Rectal smooth muscle tissue (tissue), 1 donor: ENCODE measurements at regions not wholly inside any gene's neighbourhood (a gene's known extent, or its start where the extent isn't known, plus 50 kb on each side); places are given as distances from the start of the nearest gene placed in this dataset.
"Not testable (repeated sequence)": the region's sequence is repeated elsewhere in the genome, so short reads cannot be mapped to it uniquely, and the experiment has no call there.

ENCODE experiments used
- H3K27ac ChIP-seq: one replicate; pipeline ENCODE4 v1.7.0; 2013; ENCODE audit warnings: low read depth, low read length, inconsistent platforms
- H3K27me3 ChIP-seq: one replicate; pipeline ENCODE4 v1.7.0; 2013; ENCODE audit warnings: low read length; ENCODE audit not compliant: control insufficient read depth, insufficient read depth
- H3K36me3 ChIP-seq: one replicate; pipeline ENCODE4 v1.7.0; 2013; ENCODE audit warnings: low read length; ENCODE audit not compliant: control insufficient read depth, insufficient read depth
- H3K4me1 ChIP-seq: one replicate; pipeline ENCODE4 v1.7.0; 2013; ENCODE audit warnings: low read length; ENCODE audit not compliant: control insufficient read depth, insufficient read depth
- H3K4me3 ChIP-seq: one replicate; pipeline ENCODE4 v1.7.0; 2013; ENCODE audit warnings: low read length
- H3K9ac ChIP-seq: one replicate; pipeline ENCODE4 v1.7.0; 2013; ENCODE audit warnings: low read length

DNA sequence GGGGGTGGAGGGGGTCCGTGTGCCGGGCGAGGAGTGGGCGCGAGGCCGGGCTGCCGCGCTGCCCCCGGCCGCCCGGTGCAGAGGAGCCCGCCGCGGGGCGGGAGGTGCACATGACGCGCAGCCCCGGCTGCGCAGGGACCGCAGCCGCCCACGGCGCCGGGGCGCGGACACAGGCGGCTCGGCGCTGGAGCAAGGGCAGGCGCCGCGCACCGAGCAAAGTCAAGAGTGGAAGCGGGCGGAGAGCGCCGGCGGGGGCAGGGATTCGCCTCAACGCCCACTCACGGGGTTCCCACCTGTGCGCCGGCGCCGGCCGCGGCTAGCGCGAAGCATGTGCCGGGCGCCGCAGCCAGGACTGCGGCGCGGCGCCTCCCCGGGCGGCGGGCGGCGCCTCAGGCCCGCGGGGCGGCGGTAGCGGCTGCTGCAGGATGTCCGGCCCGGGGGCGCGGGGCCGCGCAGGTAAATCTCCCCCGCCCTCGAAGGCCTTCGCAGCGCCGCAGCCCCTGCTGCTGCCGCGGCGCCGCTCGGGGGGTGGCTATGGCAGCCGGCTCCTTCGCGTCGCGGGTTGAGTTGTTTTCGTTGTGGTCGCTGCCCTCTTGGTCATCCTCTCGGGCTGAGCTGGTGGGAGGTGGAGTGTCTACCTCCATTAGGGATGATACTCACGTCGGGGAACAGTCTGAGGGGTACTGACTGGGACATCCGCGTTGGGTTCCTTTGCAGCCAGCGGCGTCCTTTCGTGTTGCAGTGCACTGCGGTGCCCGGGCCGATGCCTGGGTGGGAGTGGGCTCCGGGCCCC, 216.3 kb upstream of the DTNA start:
- Histone ChIP-seq H3K27me3 (no peaks in the 10 kb centered on the region), H3K9ac (no peak overlapping the region), H3K4me3 (peak overlapping the region; percentile 74), H3K4me1 (peaks cover 2% of the 10 kb centered on the region), H3K27ac (peak overlapping the region; percentile 74), H3K36me3 (no peaks in the 10 kb centered on the region)

DNA sequence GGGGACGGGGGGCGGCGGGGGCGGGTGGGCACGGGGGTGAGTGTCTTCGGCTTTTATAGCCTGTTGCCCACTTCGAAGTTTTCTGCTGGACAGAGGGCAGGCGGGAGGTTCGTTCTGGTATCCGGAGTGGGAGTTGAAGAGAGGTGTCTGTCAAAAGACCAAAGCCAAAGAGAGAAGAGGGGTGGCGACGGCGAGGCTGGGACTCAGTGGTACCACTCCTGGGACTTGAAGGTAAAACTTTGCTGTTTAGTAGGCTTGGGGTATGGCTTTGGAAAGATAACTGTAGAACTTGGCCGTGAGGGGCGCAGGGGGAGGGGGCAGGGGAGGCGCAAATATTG, 215.8 kb upstream of the DTNA start:
- H3K9ac ChIP-seq: no peak overlapping the region
- H3K27me3 ChIP-seq: no peaks in the 10 kb centered on the region
- peaks cover 2% of the 10 kb centered on the region for H3K4me1 ChIP-seq
- no peak overlapping the region for H3K27ac ChIP-seq
- no peaks in the 10 kb centered on the region for H3K36me3 ChIP-seq
- no peak overlapping the region for H3K4me3 ChIP-seq

DNA sequence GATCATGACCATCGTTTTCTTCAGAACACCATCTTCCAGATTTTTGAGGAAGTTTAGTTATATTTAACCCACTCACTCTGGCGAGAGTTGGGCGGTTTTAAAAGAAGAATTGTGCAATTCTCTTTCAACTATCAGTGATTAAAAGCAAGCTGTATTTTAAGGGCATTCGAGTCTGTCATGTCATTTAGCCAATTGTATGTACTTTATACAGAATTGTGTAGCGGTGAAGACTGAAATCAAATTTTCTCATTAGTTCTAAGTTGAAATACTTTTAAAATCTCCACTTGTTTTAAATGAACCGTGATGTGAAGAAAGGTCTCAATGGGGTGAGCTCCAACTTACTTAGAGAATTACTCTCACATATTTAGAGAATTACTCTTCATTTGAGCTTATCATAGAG, 214.6 kb upstream of the DTNA start:
- H3K27me3 ChIP-seq: no peaks in the 10 kb centered on the region
- H3K4me3 ChIP-seq: no peak overlapping the region
- no peak overlapping the region for H3K27ac ChIP-seq
- H3K4me1 ChIP-seq: peaks cover 2% of the 10 kb centered on the region
- no peaks in the 10 kb centered on the region for H3K36me3 ChIP-seq
- H3K9ac ChIP-seq: no peak overlapping the region

DNA sequence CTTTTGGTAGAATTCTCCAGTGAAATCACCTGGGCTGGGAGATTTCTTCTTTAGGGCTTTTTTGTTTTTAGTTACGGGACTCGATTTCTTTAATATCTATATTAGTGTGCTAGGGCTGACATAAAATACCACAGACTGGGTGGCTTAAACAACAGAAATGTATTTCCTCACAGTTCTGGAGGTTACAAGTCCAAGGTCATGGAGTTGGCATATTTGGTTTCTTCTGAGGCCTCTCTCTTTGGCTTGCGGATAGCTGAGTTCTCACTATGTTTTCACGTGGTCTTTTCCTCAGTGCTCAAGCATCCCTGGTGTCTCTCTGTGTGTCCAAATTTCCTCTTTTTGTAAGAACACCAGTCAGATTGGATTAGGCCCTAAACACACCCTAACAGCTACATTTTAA, 208.5 kb upstream of the DTNA start:
- Histone ChIP-seq H3K9ac (no peak overlapping the region), H3K36me3 (no peaks in the 10 kb centered on the region), H3K4me1 (no peaks in the 10 kb centered on the region), H3K27ac (no peak overlapping the region), H3K27me3 (no peaks in the 10 kb centered on the region), H3K4me3 (no peak overlapping the region)

DNA sequence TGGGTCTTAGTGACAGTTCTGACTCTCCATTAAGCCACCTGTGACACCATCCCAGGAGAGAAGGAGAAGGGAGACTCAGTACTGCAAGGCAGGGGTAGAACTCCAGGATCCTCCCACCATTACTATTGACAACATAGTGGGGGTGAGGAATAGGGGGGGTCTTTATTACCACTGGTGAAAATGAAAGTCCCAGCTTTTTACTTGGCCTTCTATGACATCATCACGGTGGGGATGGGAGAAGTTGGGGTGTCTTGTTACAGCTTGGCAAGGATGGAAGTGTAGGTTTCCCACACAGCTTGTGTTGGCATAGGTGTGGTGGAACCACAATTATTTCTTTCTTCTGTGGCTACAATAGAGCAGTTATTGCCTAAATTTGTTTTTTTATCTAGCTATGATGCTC, 203.9 kb upstream of the DTNA start:
- Histone ChIP-seq H3K4me1 (no peaks in the 10 kb centered on the region), H3K27me3 (no peaks in the 10 kb centered on the region), H3K36me3 (no peaks in the 10 kb centered on the region), H3K9ac (no peak overlapping the region), H3K4me3 (no peak overlapping the region), H3K27ac (no peak overlapping the region)

DNA sequence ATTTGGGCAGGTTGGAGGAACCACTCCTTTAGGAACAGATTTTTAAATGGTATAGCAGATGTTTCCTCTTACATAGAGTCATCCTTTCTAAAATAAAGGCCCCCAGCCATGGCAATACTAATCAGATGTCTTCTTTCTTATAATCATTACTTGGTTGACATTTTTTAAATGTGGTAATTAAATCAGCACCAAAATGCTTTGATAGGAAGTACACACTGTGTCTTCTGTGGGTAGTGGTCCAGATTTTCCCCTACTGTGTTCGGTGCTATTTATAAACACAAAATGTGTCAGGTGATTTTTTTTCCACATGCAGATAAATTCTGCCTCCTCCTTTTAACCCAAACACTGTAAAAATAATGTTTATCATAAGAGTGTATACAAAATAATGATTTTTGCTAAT, 200.9 kb upstream of the DTNA start:
- Histone ChIP-seq H3K36me3 (no peaks in the 10 kb centered on the region), H3K27ac (no peak overlapping the region), H3K4me3 (no peak overlapping the region), H3K4me1 (no peaks in the 10 kb centered on the region), H3K27me3 (no peaks in the 10 kb centered on the region), H3K9ac (no peak overlapping the region)

DNA sequence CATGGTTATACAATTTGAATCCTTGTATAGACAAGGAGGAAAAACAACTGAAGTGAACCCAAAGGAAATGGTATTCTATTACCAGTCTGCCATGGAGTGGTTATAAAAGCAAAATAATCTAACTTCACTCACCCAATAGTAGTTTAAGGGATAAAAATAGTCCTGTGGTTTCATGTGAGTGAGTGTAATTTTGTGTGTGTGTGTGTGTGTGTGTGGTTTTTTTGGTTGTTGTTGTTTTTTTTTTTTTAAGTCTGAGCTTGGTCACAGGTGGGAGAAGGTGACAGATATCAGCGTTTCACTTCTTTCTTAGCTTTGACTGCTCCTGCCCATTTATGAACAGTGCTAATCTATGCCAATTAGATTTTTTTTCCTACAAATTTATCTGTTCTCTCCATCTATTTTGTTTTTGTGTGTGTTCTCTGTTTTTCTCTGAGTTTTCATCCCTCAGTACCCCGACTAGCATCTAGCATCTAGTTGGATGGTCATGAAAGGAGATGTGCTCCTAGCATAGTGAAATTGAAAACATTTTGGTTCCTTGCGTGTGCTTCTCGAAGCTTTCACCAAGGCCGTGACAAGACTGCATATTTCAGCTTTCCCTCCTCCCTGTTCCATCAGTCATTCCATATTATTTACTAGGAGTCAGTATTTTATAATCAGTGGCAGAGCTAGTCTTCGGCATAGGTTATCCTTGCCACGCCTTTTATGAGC, 200.1 kb upstream of the DTNA start:
- H3K36me3 ChIP-seq: no peaks in the 10 kb centered on the region
- no peak overlapping the region for H3K9ac ChIP-seq
- no peaks in the 10 kb centered on the region for H3K4me1 ChIP-seq
- no peaks in the 10 kb centered on the region for H3K27me3 ChIP-seq
- no peak overlapping the region for H3K4me3 ChIP-seq
- H3K27ac ChIP-seq: no peak overlapping the region

DNA sequence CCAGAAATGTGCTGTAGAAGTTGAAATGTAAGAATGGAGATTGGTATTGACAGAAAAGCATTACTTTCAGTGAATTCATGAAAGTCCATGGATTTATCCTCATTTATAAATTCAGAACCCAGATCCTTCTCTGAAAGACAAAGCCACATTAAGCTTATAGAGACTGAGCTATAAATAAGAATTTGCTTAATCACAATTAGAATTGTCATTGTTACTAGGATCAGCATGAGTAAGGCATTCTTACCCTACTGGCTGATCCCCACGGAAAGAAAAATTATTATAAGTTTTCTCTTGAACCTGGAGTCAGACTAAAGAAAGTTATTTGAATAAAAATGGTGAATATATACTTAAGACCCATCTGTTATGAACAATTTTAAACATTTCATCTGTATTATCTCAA, 199.2 kb upstream of the DTNA start:
- no peaks in the 10 kb centered on the region for H3K4me1 ChIP-seq
- no peak overlapping the region for H3K9ac ChIP-seq
- H3K36me3 ChIP-seq: no peaks in the 10 kb centered on the region
- H3K4me3 ChIP-seq: no peak overlapping the region
- no peaks in the 10 kb centered on the region for H3K27me3 ChIP-seq
- H3K27ac ChIP-seq: no peak overlapping the region

DNA sequence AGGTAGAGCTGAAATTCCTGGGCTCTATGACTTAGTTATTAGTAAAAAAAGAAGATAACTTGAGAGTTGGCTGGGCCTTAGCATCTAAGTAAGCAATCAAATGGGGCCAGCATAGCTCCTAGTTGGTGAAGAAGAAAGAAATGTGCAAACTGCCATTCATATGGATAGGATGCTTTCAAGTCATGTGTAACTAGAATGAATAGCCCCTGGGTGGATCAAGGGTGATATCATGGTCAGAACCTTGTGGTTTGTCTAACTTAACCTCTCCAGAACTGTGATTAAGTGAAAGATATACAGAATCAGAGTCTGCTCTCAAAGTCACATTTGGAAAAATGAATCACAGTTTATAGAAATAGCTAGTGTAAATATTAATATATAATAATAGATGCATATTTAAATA, 198.7 kb upstream of the DTNA start:
- Histone ChIP-seq H3K4me1 (no peaks in the 10 kb centered on the region), H3K27ac (no peak overlapping the region), H3K36me3 (no peaks in the 10 kb centered on the region), H3K9ac (no peak overlapping the region), H3K4me3 (no peak overlapping the region), H3K27me3 (no peaks in the 10 kb centered on the region)

DNA sequence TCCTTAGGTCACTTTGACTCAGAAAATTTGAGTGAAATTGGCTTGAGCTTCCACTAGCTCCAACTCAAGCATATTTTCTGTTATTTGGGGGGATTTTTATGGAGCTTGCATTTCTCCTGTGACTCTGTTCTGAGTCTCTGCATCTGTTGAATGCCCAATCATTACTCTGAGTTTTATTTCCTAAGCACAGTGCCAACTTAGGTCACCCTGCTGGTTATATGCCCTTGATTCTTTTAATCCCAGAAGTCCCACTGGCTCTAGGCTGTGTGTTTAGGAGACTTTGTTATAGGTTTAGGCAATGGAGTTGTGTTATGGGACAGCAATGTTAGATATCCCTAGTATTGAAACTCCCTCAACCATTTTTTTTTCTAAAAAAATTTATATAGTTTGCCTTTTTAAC, 198.2 kb upstream of the DTNA start:
- no peaks in the 10 kb centered on the region for H3K36me3 ChIP-seq
- no peak overlapping the region for H3K4me3 ChIP-seq
- no peak overlapping the region for H3K9ac ChIP-seq
- no peaks in the 10 kb centered on the region for H3K27me3 ChIP-seq
- H3K27ac ChIP-seq: no peak overlapping the region
- no peaks in the 10 kb centered on the region for H3K4me1 ChIP-seq

DNA sequence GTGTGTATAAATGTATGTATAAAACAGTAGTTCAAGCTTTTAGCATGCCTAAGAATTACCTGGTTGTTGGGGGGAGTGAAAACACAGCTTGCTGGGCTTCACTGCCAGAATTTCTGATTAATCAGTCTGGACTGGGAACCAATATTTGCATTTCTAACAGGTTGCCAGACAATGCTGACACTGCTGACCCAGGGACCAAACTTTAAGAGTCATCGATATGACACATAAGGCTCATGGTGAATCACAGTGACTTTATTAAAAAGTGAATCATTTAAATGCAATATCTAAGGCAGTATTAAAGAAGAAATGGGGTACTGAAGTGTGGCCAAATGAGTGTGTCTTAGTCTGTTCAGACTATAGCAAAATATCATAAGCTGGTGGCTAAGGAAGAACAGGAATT, 195.9 kb upstream of the DTNA start:
- Histone ChIP-seq H3K27ac (no peak overlapping the region), H3K36me3 (no peaks in the 10 kb centered on the region), H3K27me3 (no peaks in the 10 kb centered on the region), H3K4me3 (no peak overlapping the region), H3K4me1 (no peaks in the 10 kb centered on the region), H3K9ac (no peak overlapping the region)

DNA sequence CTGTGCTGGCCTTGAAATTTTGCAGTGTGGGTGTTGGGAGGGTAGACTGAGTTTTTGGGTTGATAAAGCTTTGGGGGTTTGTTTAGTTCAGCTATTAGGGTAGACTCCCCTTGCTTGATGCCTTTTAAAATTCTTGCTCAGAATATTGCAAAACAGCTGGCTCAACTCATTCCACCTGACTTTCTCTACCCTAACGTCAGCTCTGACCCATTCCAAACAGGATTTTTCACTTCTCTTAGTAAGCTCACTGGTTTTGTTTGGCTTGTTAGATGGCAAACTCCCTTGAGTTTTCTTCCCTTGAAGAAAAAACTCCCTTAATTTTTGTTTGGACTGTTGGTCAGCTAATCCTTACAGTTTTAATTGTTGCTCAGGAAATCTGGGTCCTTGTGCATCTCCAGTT, 195.1 kb upstream of the DTNA start:
- H3K27ac ChIP-seq: no peak overlapping the region
- H3K4me1 ChIP-seq: no peaks in the 10 kb centered on the region
- H3K9ac ChIP-seq: no peak overlapping the region
- H3K4me3 ChIP-seq: no peak overlapping the region
- H3K27me3 ChIP-seq: no peaks in the 10 kb centered on the region
- H3K36me3 ChIP-seq: no peaks in the 10 kb centered on the region

DNA sequence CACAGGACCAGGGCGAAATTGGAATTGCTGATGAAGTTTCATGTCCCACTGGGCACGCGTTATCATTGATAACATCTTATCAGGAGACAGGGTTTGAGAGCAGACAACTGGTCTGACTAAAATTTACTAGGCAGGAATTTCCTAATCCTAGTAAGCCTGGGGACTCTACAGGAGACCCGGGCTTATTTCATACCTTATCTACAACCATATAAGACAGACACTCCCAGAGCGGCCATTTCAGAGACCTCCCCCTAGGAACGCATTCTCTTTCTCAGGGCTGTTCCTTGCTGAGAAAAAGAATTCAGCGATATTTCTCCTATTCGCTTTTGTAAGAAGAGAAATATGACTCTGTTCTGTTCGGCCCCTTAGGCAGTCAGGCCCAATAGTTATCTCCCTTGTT, 193.7 kb upstream of the DTNA start:
- not testable (repeated sequence) for H3K4me1 ChIP-seq, H3K27me3 ChIP-seq, H3K36me3 ChIP-seq

More for the DNA sequence above, 193.7 kb upstream of the DTNA start:
- not testable (repeated sequence) for H3K9ac ChIP-seq, H3K27ac ChIP-seq, H3K4me3 ChIP-seq
